Upper lobe of left lung (tissue), 6 donors: ENCODE measurements at regions not wholly inside any gene's neighbourhood (a gene's known extent, or its start where the extent isn't known, plus 50 kb on each side); places are given as distances from the start of the nearest gene placed in this dataset.

Experiments used
- ATAC-seq, 2 donors: fragments of 200-7000 bp; cut with Tn5 transposase; one replicate each; pipeline ENCODE4 v1.9.1; 2022; ENCODE audit warnings: mild to moderate bottlenecking in 2 of 2, moderate library complexity in 2 of 2; ENCODE audit not compliant: low FRiP score in 2 of 2
- DNase-seq, 2 donors: peaks; one replicate each; pipeline ENCODE4 v3.0.0-alpha.2; 2019 to 2020
- H3K27ac ChIP-seq, 4 donors: fragments of 200-600 bp; sonication (generic); one replicate each; pipeline ENCODE4 v1.5.1; 2016 to 2019
- H3K27me3 ChIP-seq, 4 donors: fragments of 200-600 bp; sonication (generic); one replicate each; pipeline ENCODE4 v1.5.1; 2017 to 2019
- H3K36me3 ChIP-seq, 4 donors: fragments of 200-600 bp; sonication (generic); one replicate each; pipeline ENCODE4 v1.5.1; 2016 to 2019
- H3K4me1 ChIP-seq, 4 donors: fragments of 200-600 bp; sonication (generic); one replicate each; pipeline ENCODE4 v1.5.1; 2018 to 2019
- H3K4me3 ChIP-seq, 4 donors: fragments of 200-600 bp; sonication (generic); one replicate each; pipeline ENCODE4 v1.5.1; 2017 to 2019; ENCODE audit warnings: mild to moderate bottlenecking in 2 of 4, moderate library complexity in 1 of 4
- H3K9me3 ChIP-seq, 4 donors: fragments of 200-600 bp; sonication (generic); one replicate each; pipeline ENCODE4 v1.5.1; 2018 to 2019
- EP300 ChIP-seq, 4 donors: sonication (generic); formaldehyde crosslinking; IDR thresholded peaks; one replicate each; pipeline ENCODE4 v1.5.1; 2017; ENCODE audit warnings: antibody characterized with exemption in 4 of 4, control low read depth in 2 of 4
- POLR2A ChIP-seq, 4 donors: fragments of 450-650 bp; IDR thresholded peaks; one replicate each; pipeline ENCODE4 v1.5.1; 2016 to 2017; ENCODE audit warnings: antibody characterized with exemption in 4 of 4, mild to moderate bottlenecking in 2 of 4
- POLR2AphosphoS5 ChIP-seq, 2 donors: sonication (generic); formaldehyde crosslinking; IDR thresholded peaks; one replicate each; pipeline ENCODE4 v1.5.1; 2017; ENCODE audit warnings: antibody characterized with exemption in 2 of 2
- WGBS, 2 donors: methylation state at CpG; one replicate each; pipeline ENCODE4 v1.1.5; 2017 to 2018; 5-methylcytosine and 5-hydroxymethylcytosine counted together
- TF ChIP-seq, protein P1 (sequence below), 6 experiments: fragments of 450-650 bp in 4 of 6; fragments of 200-600 bp in 2 of 6; sonication (generic) in 2 of 6; IDR thresholded peaks; one replicate each; pipeline ENCODE4 v1.5.1; 2016 to 2019; ENCODE audit warnings: antibody characterized with exemption in 6 of 6
- donor health status: DM: no; HTN: no; CAD: no; lungs with moderate emphysema.
- donor health status: DM: no; HTN: yes; CAD: no; lungs with severe emphysema.

DNA sequence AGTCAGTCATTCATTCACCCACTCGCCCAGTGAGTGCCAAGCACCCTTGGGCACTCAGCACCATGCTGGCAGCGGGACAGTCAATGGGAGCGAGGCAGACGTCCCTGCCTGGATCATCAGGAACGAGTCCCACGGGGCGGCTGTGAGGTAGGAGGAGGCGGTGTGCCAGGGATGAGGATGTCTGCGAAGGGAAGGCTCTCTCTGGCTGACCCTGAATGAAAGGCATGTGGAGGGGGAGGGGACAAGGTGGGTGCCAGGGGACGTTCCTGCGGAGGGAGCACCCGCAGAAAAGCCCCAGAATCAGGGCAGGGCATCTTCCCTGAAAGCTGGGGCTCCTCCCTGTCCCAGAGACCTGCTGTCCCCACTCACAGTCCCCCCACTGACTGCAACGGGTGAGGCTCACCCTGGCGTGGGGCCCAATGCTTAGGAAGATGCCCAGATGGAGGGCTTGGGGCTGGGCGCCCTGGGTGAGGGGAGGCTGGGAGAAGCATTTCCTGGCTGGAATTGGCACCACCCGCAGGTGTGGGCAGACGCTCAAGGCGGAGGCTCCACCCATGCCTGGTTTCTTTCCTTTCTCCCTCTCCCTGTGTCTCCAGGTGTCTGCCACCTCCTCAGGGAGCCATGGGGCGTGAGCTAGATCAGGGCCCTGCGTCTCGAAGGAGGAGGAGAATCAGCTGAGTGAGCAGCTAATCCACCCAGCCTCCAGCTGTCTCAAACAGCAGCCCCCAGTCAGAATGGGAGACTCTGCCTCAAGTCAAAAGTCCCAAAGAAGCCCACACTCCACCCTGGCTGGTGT, 179.0 kb upstream of the PPP1R26 start:
- WGBS, 2 donors, result 47 to 60% methylated on average over 19 to 21 of the region's 21 CpGs
- TF ChIP-seq EP300 (IDR thresholded peaks at IDR 0.05) (no peak), POLR2A (IDR thresholded peaks at IDR 0.05) (no peak), POLR2AphosphoS5 (IDR thresholded peaks at IDR 0.05) (no peak)
- TF ChIP-seq, protein P1, sequence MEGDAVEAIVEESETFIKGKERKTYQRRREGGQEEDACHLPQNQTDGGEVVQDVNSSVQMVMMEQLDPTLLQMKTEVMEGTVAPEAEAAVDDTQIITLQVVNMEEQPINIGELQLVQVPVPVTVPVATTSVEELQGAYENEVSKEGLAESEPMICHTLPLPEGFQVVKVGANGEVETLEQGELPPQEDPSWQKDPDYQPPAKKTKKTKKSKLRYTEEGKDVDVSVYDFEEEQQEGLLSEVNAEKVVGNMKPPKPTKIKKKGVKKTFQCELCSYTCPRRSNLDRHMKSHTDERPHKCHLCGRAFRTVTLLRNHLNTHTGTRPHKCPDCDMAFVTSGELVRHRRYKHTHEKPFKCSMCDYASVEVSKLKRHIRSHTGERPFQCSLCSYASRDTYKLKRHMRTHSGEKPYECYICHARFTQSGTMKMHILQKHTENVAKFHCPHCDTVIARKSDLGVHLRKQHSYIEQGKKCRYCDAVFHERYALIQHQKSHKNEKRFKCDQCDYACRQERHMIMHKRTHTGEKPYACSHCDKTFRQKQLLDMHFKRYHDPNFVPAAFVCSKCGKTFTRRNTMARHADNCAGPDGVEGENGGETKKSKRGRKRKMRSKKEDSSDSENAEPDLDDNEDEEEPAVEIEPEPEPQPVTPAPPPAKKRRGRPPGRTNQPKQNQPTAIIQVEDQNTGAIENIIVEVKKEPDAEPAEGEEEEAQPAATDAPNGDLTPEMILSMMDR (IDR thresholded peaks at IDR 0.05), result no peak
- no peaks in the 10 kb centered on the region for H3K9me3 ChIP-seq
- no peaks in the 10 kb centered on the region for H3K36me3 ChIP-seq
- H3K27me3 ChIP-seq, result no peaks in the 10 kb centered on the region
- H3K4me3 ChIP-seq, result no peak overlapping the region
- peaks cover 0 to 3% (median 0%) of the 10 kb centered on the region in 4 donors for H3K4me1 ChIP-seq
- ATAC-seq (no peak), DNase-seq (peak in 1 of 2 donors; percentile 14)
- H3K27ac ChIP-seq, result no peak overlapping the region

DNA sequence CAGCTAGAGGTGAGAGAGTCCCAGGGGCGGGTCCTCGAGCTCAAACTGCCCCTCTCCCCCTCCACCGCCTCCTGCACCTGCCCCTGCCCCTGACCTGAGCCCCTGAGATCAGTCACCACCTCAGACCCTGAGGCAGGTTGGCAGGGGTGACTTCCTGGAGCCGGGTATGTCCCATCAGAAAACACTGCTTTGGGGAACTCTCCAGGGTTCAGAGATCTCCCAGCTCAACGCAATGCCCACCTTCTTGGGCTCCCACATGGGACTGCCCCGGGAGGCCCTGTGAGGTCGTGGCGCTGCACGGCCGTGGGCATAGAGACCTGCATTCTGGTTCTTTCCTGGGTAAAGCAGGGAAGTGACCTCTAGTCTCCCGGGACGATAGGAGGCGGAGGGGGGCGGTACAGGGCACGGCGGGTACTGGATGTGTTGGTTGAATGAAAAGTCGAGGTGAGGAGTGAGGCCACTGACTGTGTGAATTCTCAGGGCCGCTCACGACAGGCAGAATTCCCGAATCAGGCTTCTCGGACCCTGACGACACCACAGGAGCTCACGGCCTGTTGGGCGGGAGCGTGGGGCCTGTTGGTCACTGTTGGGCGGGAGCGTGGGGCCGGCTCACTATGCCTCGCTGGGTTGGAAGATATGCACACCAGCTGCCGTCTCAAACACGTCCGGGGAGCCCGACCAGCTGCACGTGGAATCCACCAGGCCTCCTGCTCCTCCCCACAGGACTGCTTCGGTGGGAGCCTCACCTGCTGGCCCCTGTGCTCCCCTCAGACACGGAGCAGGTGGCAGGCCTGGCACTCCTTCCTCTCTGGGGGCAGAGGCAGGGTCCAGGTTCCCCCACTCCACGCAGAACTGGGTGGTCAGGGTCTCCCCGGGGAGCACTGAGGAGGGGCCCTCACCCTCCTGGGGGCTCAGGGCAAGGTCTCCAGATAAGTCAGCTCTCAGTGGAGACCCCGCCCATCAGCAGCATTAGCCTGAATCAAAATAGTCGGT, 178.0 kb upstream of the PPP1R26 start:
- no peak for ATAC-seq

DNA sequence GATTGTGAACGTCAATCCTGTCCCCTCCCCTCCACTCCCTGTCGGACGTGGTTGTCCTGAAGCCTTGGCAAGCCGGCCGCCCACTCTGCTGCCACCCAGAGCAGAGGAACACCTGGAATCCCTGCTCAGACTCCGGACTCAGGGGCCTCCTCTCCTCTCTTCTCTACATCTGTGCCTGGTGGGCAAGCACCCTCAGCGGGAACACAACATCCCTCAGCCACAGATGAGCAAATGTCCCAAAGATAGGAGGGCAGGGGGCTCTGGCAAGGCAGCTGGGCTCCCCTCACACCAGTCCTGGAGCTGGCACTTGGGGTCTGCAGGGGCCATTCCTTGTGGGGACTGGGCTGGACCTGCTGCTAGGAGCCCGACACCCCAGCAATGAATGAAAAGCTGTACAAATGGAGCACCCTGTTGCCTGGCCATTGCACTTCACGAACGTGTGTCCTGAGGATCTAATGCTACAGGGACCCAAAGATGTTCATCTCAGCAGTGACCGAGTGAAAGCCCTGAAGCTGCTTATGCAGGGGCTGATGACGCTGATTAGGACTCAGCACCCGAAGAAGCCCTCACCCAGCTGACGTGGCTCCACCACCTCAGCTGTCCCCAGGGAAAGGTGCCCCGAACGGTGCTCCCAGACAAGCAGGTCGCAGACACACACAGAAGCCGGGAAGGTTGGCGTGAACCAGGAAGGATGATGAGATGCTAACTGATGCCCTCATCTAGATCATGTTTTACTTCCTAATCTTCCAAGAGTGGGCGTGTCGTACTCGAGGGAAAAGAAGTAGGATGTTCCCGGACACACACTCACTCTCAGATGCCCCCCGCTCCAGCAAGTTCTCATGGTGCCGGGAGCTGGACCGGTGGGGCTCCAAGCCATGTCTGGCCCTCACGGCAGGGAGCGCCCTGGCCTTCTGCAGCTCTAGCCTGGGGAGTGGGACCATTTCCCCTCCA, 177.0 kb upstream of the PPP1R26 start:
- H3K4me3 ChIP-seq, result no peak overlapping the region
- H3K36me3 ChIP-seq, result no peaks in the 10 kb centered on the region
- no peak overlapping the region for H3K27ac ChIP-seq
- ATAC-seq (no peak), DNase-seq (no peak)
- TF ChIP-seq POLR2AphosphoS5 (IDR thresholded peaks at IDR 0.05) (no peak), EP300 (IDR thresholded peaks at IDR 0.05) (no peak)
- TF ChIP-seq, protein P1 (IDR thresholded peaks at IDR 0.05), result no peak
- WGBS, 2 donors, result 77 to 88% methylated on average over 18 to 27 of the region's 28 CpGs
- no peaks in the 10 kb centered on the region for H3K9me3 ChIP-seq
- H3K27me3 ChIP-seq, result no peaks in the 10 kb centered on the region
- H3K4me1 ChIP-seq, result peaks cover 0 to 2% (median 0%) of the 10 kb centered on the region in 4 donors

More for the DNA sequence above, 178.0 kb upstream of the PPP1R26 start:
- Histone ChIP-seq H3K4me3 (no peak overlapping the region), H3K27ac (no peak overlapping the region), H3K36me3 (no peaks in the 10 kb centered on the region), H3K9me3 (no peaks in the 10 kb centered on the region), H3K4me1 (peaks cover 0 to 3% (median 0%) of the 10 kb centered on the region in 4 donors), H3K27me3 (no peaks in the 10 kb centered on the region)
- WGBS, 2 donors, result 67 to 79% methylated on average over 24 to 38 of the region's 40 CpGs
- TF ChIP-seq, protein P1 (IDR thresholded peaks at IDR 0.05), result no peak
- TF ChIP-seq POLR2A (IDR thresholded peaks at IDR 0.05) (no peak), POLR2AphosphoS5 (IDR thresholded peaks at IDR 0.05) (no peak), EP300 (IDR thresholded peaks at IDR 0.05) (no peak)
- peak in 1 of 2 donors; percentile 18 for DNase-seq

DNA sequence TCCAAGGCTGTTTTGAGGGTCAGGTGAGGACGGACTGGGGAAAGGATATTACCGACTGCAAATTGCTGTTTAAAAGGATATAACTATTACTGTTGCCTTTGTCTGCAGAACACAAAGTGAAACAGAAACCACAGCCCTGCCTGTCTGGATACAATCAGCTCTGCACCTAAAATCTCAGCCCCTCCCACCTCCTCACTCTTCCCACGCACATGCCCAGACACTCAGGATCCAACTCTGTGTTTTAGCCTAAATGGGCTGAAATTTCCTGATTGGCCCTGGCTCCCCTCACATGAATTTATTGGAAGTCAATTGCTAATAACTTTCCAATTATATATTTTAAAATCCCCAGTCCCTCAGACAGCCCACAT, 176.3 kb upstream of the PPP1R26 start:
- Histone ChIP-seq H3K9me3 (no peaks in the 10 kb centered on the region), H3K27me3 (no peaks in the 10 kb centered on the region), H3K4me1 (no peaks in the 10 kb centered on the region), H3K36me3 (no peaks in the 10 kb centered on the region), H3K4me3 (no peak overlapping the region), H3K27ac (no peak overlapping the region)
- WGBS, 2 donors, result 61 to 63% methylated on average over 3 of the region's 3 CpGs
- TF ChIP-seq POLR2AphosphoS5 (IDR thresholded peaks at IDR 0.05), result no peak
- TF ChIP-seq EP300 (IDR thresholded peaks at IDR 0.05), result no peak
- TF ChIP-seq POLR2A (IDR thresholded peaks at IDR 0.05), result no peak
- TF ChIP-seq, protein P1 (IDR thresholded peaks at IDR 0.05), result no peak
- no peak for ATAC-seq
- no peak for DNase-seq
